H1 (cell line): ENCODE measurements at regions not wholly inside any gene's neighbourhood (a gene's known extent, or its start where the extent isn't known, plus 50 kb on each side); places are given as distances from the start of the nearest gene placed in this dataset.

Source experiments
- POLR2A ChIP-seq, 2 experiments: IDR thresholded peaks; 1 replicate in 1 of 2; 2 replicates in 1 of 2; pipeline ENCODE4 v1.6.1; 2011; ENCODE audit warnings: low read depth in 2 of 2, low read length in 2 of 2, mild to moderate bottlenecking in 2 of 2; ENCODE audit errors: control extremely low read depth in 1 of 2
- SP1 ChIP-seq: IDR thresholded peaks from 2 replicates; pipeline ENCODE4 v1.6.1; 2011; ENCODE audit warnings: low read depth, low read length

DNA sequence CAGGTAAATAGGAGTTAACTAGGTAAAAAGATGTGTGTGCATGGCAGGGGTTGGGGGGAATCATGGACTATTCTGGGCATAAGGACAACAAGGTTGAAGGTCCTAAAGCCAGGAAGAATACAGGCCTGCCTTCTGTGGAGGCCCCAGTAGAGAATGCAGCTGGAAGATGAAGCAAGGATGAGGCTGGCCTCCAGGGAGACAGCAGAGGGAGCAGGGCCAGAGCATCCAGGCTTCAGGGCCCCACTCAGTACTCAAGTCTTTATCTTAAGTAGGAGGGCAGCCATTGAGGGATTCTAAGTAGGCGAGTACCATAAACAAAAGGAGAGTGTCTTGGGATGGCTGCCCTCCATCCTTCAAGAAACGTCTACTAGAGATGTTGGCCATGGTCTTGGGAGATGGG, 101.8 kb upstream of the APCDD1 start:
- TF ChIP-seq SP1 (no peak), POLR2A (IDR thresholded peaks at IDR 0.05; ENCODE audit: control extremely low read depth in 1 of 2, low read depth in 2 of 2, low read length in 2 of 2) (no peak)
